Activated B cell treated with CpG ODN at 0.5 μM for 24 hours (primary cell): ENCODE measurements at regions not wholly inside any gene's neighbourhood (a gene's known extent, or its start where the extent isn't known, plus 50 kb on each side); places are given as distances from the start of the nearest gene placed in this dataset.

Source experiments
- ATAC-seq: fragments of 200-7000 bp; cut with Tn5 transposase; one replicate; pipeline ENCODE4 v1.10.0; 2021; ENCODE audit warnings: low read depth, mild to moderate bottlenecking, moderate library complexity
- CTCF ChIA-PET: fragments of 350-600 bp; sonication (Branson Sonifier 250); formaldehyde crosslinking; loops from one replicate; lab custom pipeline; 2021; ENCODE audit warnings: antibody characterized with exemption; lab: Charles Lee
- POLR2A ChIA-PET: fragments of 350-600 bp; sonication (Branson Sonifier 250); formaldehyde crosslinking; loops from one replicate; lab custom pipeline; 2021; ENCODE audit warnings: antibody characterized with exemption; lab: Charles Lee
- DNase-seq: peaks from one replicate; pipeline ENCODE4 v3.0.0; 2022
- H3K27ac Mint-ChIP-seq: one replicate; pipeline ENCODE4 v1.8.0; 2020; ENCODE audit warnings: mixed read lengths
- H3K27me3 Mint-ChIP-seq: one replicate; pipeline ENCODE4 v1.8.0; 2021; ENCODE audit warnings: mixed read lengths
- H3K36me3 Mint-ChIP-seq: one replicate; pipeline ENCODE4 v1.8.0; 2021; ENCODE audit warnings: low read depth, mixed read lengths
- H3K4me1 Mint-ChIP-seq: one replicate; pipeline ENCODE4 v1.8.0; 2021; ENCODE audit warnings: mixed read lengths
- H3K4me3 Mint-ChIP-seq: one replicate; pipeline ENCODE4 v1.8.0; 2020; ENCODE audit warnings: mild to moderate bottlenecking, mixed read lengths
- H3K9me3 Mint-ChIP-seq: one replicate; pipeline ENCODE4 v1.8.0; 2020; ENCODE audit warnings: mixed read lengths
- CTCF ChIP-seq: fragments of 200-600 bp; IDR thresholded peaks from one replicate; pipeline ENCODE4 v1.8.0; 2022; ENCODE audit warnings: antibody characterized with exemption, mild to moderate bottlenecking
- intact Hi-C: fragments of 100-400 bp; cut with micrococcal nuclease; formaldehyde crosslinking; loops from one replicate; pipeline ENCODE4 v1.15.1; 2024

GRCh38 chr1:30172757-30173156, 550.6 kb downstream of the MATN1 start:
- peaks cover 4% of the 10 kb centered on the region for H3K9me3 Mint-ChIP-seq
- CTCF ChIA-PET, result no interaction called here
- H3K4me3 Mint-ChIP-seq, result no peak overlapping the region
- intact Hi-C loops, result no loop called here
- H3K27ac Mint-ChIP-seq, result no peak overlapping the region
- H3K36me3 Mint-ChIP-seq, result no peaks in the 10 kb centered on the region
- H3K27me3 Mint-ChIP-seq, result peaks cover 10% of the 10 kb centered on the region
- no peaks in the 10 kb centered on the region for H3K4me1 Mint-ChIP-seq
- POLR2A ChIA-PET, result no interaction called here
- ATAC-seq (no peak), DNase-seq (no peak)
- TF ChIP-seq CTCF, result no peak

- no peak overlapping the region for H3K27ac Mint-ChIP-seq
- no peak for DNase-seq
- H3K36me3 Mint-ChIP-seq, result no peaks in the 10 kb centered on the region
- H3K9me3 Mint-ChIP-seq, result peaks cover 4% of the 10 kb centered on the region
- ChIA-PET POLR2A (no interaction called here), CTCF (no interaction called here)
- ATAC-seq, result no peak
- no peak overlapping the region for H3K4me3 Mint-ChIP-seq
- intact Hi-C loops, result no loop called here
- TF ChIP-seq CTCF, result no peak
- H3K27me3 Mint-ChIP-seq, result peaks cover 10% of the 10 kb centered on the region
- no peaks in the 10 kb centered on the region for H3K4me1 Mint-ChIP-seq
Observed at GRCh38 chr1:30172299-30172694, 551.1 kb downstream of the MATN1 start.

- Mint-ChIP-seq H3K4me1 (no peaks in the 10 kb centered on the region), H3K4me3 (no peak overlapping the region)
- POLR2A ChIA-PET, result no interaction called here
Observed at GRCh38 chr1:30171537-30172298, 551.7 kb downstream of the MATN1 start.

DNA sequence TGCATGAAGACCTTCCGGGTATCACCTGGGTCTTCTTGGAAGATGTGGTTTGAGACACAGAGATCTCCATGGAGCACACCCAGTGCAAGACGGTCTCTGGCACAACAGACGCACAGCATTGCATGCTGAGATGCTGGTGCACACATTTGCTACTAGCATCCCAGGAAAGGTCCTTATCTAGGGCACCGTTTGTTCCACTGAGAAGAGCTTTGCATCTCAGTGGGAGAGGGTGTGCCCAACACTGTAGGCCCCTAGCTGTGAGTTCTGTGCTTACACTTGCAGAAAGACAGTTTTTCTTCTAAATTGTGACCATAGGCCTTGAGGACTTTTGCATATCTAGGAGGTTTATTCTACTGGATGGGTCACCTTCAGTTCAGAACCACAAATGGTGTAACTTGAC, 554.1 kb downstream of the MATN1 start:
- POLR2A ChIA-PET, result no interaction called here
- DNase-seq, result no peak
- no peak overlapping the region for H3K27ac Mint-ChIP-seq
- H3K27me3 Mint-ChIP-seq, result peaks cover 8% of the 10 kb centered on the region
- H3K4me3 Mint-ChIP-seq, result no peak overlapping the region
- no peaks in the 10 kb centered on the region for H3K36me3 Mint-ChIP-seq
- no peak for ATAC-seq
- H3K4me1 Mint-ChIP-seq, result no peaks in the 10 kb centered on the region
- CTCF ChIA-PET, result no interaction called here
- intact Hi-C loops, result no loop called here
- TF ChIP-seq CTCF, result no peak
- no peaks in the 10 kb centered on the region for H3K9me3 Mint-ChIP-seq

More at GRCh38 chr1:30171537-30172298, 551.7 kb downstream of the MATN1 start:
- no peak for TF ChIP-seq CTCF
- CTCF ChIA-PET, result no interaction called here
- DNase-seq (no peak), ATAC-seq (no peak)
- no peaks in the 10 kb centered on the region for H3K36me3 Mint-ChIP-seq
- no peak overlapping the region for H3K27ac Mint-ChIP-seq
- intact Hi-C loops, result no loop called here
- peaks cover 10% of the 10 kb centered on the region for H3K27me3 Mint-ChIP-seq
- peaks cover 4% of the 10 kb centered on the region for H3K9me3 Mint-ChIP-seq

- H3K27ac Mint-ChIP-seq, result no peak overlapping the region
- no peak for ATAC-seq
- peaks cover 15% of the 10 kb centered on the region for H3K27me3 Mint-ChIP-seq
- intact Hi-C loops, result no loop called here
- H3K4me3 Mint-ChIP-seq, result no peak overlapping the region
- H3K4me1 Mint-ChIP-seq, result no peaks in the 10 kb centered on the region
- CTCF ChIA-PET, result no interaction called here
- POLR2A ChIA-PET, result no interaction called here
- H3K9me3 Mint-ChIP-seq, result no peaks in the 10 kb centered on the region
- no peaks in the 10 kb centered on the region for H3K36me3 Mint-ChIP-seq
- no peak for DNase-seq
- TF ChIP-seq CTCF, result no peak
Observed at GRCh38 chr1:30166174-30166573, 557.2 kb downstream of the MATN1 start.
